CD4-positive, alpha-beta T cell treated with Interleukin-12 subunit alpha and Interleukin-12 subunit beta, for 1 hour (primary cell): ENCODE measurements at regions not wholly inside any gene's neighbourhood (a gene's known extent, or its start where the extent isn't known, plus 50 kb on each side); places are given as distances from the start of the nearest gene placed in this dataset.
"Not testable (repeated sequence)": the region's sequence is repeated elsewhere in the genome, so short reads cannot be mapped to it uniquely, and the experiment has no call there.

Experiments used
- DNase-seq: peaks from one replicate; pipeline ENCODE4 v3.0.0-alpha.2; 2020

DNA sequence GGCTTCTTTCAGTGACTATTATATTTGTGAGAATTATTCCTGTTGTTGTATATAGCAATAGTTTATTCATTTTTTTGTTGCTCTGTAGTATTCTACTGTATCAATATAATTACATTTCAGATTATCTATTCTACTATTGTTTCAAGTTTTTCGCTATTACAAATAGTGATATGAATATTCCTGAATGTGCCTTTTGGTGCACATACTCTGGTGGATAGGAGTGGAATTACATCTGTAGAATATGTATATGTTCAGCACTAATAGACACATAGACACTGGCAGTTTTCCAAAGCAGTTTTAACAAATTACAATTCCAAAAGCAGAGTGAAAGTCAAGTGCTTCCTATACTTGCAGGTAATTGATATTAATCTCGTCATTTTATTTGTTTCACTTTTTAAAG lies 696.2 kb upstream of the PRMT6 start:
- no peak for DNase-seq

DNA sequence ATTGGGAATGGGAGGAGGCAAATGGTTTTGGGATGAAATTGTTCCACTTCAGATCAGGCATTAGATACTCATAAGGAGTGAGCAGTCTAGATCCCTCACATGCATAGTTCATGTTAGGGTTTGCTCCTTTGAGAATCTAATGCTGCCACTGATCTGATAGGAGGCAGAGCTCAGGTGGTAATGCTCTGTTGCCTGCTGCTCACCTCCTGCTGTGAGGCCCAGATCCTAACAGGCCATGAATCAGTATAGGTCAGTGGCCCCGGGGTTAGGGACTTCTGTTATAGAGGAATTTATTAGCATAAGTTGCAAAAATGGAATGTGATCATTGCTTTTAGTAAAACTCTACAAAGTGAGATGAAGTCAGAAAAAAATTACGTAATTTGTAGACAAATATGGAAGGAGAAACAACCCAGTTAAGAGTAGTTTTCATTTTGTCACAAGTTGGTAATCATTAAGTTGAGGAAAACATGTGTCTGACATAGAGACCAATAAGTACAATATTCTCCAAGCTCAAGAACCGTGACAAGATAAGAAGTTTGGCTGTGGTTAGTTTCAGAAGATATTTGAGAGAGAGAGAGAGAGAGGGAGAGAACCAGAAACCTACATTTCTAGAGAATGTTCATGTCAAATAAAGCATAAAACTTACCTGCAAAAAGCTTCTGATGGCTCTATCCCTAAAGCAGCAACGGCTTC lies 689.7 kb upstream of the PRMT6 start:
- no peak for DNase-seq

DNA sequence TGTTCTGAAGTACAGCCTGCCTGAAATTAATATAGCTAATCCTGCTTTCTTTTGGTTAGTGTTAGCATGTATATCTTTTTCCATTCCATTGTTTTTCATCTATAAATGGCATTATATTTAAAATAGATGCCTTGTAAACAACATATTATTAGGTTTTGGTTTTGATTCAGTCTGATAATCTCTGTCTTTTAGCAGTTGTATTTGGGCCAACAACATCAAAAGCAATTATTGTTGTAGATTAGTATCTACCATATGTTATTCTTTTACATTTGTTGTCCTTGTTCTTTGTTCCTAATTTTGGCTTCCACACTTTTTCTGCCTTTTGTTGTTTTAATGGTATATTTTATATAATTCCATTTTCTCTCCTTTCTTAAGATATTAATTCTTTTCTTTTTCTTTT lies 678.2 kb upstream of the PRMT6 start:
- no peak for DNase-seq

DNA sequence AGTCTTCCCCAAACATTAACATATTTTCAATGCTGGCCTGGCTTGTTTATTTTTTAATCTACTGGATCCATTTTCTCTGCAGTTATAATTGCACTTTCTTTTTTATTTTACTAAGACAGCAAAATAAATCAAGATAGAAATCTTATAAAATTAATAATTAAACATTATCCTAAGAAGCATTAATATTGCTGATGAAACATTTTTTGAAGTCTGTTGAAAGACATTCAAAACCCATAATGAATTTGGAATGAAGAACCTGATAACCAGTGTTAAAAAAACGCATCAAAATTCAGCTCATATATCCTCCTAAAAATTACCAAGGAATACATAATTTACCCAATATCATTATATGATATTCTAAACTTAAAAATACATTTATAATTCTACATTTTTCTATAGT lies 675.7 kb upstream of the PRMT6 start:
- no peak for DNase-seq

DNA sequence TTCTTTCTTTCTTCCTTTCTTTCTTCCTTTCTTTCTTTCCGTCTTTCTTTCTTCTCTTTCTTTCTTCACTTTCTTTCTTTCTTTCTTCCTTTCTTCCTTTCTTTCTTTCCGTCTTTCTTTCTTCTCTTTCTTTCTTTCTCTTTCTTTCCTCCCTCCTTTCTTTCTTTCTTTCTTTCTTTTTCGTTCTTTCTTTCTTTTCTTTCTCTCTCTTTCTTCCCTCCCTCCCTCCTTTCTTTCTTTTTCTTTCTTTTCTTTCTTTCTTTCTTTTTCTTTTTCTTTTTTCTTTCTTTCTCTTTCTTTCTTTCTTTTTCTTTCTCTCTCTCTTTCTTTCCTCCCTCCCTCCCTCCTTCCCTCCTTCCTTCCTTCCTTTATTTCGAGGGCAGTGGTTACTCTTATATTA lies 667.3 kb upstream of the PRMT6 start:
- DNase-seq, result not testable (repeated sequence)

DNA sequence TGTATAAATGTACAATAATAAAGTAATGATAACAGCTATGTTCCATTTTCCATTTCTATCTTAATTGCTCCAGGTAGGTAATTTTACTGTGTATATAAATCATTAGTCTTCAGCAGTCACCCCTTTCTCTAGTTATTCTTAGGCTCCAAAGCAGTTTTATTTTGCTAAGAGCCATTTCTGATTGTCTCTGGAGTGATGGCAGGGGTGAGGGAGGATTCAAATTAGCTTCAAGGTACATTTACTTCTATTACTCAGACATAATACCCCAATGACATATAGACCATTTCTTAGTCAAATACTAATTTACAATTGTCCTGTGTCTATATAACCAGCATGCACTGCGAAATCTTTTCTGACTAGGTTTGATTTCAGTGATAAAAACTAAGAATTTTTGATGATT lies 663.4 kb upstream of the PRMT6 start:
- no peak for DNase-seq

DNA sequence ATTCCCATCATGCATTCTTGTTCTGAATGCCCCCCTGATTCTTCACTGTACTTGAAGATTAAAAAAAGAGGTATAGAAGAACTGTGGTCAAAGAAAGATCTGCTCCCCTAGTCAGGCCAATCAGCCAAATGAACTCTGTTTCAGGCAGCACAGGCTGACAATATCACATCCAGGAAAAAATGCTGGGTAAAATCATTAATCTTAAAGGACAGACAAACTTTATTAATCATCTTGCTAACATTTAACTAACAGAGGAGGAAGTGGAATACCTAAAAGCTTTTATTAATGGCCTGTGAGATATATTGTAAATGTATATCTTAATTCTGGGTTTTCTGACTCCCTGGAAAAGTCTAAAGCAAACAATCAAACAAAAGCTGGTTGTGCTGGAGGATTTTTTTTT lies 660.5 kb upstream of the PRMT6 start:
- no peak for DNase-seq

DNA sequence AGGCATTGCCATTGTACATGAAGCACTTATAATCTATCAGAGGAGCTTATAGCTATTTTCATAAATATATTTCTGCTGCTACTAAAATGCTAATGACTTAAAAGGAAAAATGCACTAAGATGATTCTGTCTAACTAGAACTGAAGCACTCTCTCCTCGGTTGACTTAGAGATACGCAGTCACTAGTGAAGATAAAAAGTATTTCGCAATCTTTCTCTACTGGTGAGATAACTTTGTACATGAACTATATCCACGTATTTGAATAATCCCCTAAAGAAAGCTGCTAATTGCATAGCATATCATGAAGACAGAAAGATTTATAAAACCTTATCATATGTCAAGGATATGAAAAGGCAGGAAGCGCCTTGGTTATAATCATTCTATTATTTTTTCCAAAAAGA lies 658.1 kb upstream of the PRMT6 start:
- no peak for DNase-seq

DNA sequence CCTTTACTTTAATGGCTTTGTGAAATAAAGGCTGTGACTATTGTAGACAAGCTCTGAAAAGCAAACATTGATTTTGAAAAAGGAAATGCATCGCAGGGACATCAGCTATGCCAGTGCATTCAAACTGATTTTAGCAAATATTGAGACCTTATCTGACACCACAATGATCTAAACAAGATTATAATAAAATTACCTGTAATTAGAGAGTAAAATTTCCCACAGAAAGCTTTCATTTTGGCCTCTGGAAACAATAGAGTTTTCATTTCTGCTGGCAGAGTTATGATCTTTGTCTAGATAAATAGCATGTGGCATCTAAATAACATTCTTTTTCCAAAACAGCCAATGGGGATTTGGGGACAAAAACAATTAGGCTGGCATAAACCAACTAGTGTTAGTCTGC lies 650.4 kb upstream of the PRMT6 start:
- no peak for DNase-seq

DNA sequence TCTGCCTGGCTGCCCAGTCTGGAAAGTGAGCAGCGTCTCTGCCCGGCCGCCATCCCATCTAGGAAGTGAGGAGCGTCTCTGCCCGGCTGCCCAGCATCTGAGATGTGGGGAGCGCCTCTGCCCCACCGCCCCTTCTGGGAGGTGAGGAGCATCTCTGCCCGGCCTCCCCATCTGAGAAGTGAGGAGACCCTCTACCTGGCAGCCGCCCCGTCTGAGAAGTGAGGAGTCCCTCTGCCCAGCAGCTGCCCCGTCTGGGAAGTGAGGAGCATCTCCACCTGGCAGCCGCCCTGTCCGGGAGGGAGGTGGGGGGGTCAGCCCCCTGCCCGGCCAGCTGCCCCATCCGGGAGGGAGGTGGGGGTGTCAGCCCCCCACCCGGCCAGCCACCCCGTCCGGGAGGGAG lies 644.2 kb upstream of the PRMT6 start:
- DNase-seq, result not testable (repeated sequence)

DNA sequence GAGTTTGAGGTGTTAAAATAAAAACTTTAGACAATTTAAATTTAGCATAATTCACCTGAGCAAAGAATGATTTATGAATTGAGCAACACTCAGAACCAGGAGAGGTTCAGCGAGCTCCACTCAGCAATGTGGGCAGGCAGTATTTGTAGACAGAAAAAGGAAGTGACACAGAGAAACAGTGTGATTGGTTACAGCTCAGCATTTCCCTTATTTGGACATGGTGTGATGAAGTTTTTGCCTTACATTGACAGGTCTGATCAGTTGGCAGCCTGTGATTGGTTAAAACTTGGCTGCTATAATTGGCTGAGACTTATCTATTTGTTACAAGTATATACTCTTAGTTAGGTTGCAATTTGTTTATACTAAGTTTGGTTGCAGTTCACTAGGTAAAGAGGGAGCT lies 621.2 kb upstream of the PRMT6 start:
- no peak for DNase-seq

DNA sequence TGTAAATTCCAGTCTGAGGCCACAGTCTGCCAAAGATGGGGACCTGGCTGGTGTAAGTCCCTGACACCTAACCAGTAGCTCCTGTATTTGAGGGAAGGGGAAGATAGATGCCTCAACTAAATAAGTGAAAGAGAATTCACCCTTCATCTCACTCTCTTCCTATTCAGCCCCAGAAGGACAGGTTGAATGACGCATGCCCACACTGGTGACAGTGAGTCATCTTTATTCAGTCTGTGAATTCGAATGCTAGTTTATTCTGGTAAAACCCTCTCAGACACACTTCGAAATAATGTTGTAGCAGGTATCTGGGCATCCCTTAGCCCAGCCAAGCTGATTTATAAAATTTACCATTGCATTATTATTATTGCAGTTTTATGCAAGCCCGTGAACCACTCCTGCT lies 617.0 kb upstream of the PRMT6 start:
- DNase-seq, result no peak

DNA sequence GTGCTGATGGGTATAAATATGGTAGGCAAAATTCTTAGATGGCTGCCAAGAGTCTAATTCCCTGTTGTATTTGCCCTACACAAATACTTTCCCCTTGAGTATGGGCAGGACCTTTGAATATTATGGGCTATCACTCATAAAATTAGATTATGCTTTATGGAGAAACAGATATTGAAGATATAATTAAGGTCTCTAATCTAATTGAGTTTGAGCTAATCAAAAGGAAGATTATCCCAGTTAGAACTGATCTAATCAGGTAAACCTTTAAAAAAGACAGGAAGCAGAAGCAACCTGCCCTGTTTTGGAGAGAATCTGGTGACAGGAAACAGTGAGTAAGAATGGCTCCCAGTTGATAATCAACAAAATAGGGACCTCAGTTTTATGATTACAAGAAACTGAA lies 609.0 kb upstream of the PRMT6 start:
- no peak for DNase-seq

DNA sequence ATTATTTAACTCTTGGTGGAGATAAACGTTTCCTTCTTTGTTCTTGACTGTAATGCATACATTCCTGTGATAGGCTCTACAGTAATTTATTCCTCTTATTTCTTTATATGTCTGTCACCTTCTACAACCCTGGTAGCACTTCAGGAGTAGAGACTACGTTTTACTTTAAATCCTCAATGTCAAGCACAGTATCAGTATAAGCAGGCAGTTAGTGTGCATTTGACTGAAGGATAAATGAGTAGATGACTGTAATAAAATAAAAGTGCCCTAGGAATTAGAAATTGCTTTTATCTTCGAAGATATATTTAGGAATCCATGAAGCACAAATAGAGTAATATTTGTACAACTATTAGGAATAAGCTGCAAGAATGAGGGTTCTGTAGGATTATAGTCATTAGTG lies 599.6 kb upstream of the PRMT6 start:
- no peak for DNase-seq

DNA sequence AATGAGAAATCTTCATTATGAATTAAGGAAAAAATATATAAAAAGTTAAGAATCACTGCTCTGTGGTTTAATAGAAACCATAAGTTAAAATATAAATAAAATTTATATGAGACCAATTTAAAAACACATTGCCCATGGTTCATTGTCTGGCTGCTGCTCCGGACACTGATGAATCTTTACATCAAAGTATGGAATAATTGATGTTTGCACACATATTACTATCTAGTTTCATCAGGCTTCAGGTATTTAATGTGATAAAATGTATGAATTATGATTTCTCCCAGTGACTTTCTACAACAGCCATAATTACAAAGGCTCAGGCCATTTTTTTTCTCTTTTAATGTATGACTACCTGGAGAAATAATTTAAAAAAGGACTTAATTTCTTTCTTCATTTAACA lies 599.1 kb upstream of the PRMT6 start:
- DNase-seq, result no peak

DNA sequence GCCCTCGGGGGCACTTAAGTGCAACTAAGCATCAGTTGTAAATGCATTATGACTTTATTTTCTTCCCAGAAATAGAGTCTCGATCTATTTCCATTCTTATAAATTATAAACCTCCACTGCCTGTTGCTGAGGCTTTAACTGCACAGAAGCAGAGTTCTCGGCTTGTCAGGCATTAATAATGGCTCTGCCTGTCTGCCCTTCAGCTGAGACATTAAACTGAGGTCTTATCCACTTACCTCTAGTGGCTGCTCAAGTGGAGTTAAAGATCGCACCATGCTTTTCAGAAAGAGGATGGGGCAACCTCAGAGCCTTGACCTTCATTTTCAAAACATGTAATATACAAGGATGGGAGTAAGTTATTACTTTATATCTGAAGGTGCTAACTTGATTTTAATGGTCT lies 597.6 kb upstream of the PRMT6 start:
- no peak for DNase-seq

DNA sequence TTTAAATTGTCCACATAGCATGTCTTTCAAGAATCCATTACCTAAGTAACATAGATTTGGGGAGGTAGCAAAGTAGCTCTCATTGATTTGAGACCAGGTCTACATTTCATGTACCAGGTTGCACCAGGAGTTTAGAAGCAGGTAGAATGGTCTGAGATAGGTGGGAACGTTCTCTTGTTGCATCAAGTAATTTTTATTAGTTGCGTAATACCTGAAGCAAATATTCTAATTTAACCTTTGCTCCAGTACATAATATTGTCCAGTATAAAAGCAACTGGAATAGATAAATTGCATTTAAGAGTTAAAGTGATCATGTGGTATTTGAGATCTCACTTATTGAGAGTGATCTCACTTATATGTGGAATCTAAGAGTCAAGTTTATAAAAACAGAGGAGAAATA lies 597.1 kb upstream of the PRMT6 start:
- no peak for DNase-seq

DNA sequence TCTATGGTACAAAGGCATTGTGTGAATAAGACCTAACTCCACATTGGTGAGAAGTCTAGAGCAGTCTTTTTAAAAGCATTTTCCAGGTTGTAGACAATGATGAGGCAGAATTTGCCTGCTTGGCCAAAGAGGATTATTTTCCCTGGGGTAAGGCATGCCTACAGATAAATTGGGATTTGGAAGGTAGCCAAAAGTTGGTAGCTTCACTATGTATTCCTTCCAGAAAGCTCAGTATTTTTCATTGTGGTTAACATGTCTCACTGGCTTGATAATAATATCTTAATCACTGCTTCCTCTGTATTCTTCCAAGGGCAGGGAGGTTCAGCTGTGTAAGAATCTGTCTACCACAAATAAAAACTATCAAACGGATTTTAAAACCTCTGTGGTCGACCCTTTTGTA lies 590.8 kb upstream of the PRMT6 start:
- DNase-seq, result no peak

DNA sequence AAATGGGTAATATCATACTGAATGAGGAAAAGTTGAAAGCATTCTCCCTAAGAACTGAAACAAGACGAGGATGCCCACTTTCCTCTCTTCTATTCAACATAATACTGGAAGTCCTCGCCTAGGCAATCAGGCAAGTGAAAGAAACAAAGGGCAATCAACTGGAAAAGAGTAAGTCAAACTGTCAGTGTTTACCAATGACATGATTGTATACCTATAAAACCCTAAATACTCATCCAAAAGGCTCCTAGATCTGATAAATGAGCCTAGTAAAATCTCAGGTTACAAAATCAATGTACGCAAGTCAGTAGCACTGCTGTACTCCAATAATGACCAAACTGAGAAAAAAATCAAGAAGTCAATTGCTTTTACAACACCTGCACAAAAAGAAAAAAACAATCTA lies 575.8 kb upstream of the PRMT6 start:
- no peak for DNase-seq

DNA sequence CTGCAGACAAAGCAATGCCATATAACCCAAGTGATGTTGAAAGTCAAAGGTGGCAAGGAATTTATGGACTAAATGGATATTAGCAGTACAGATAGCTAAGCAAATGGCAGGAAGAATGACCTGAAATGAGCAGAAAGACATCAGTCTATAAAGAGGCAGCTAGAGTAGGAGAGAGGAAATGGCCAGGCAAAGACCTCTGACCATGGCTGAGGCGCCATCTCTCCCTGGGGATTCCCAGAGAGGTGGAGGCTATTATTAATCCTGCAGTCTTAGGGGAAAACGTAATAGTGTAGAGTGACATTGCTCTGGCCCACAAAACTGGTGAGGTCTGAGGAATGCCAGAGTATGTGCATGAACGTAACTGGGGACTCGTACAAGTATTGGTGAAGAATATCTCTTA lies 563.6 kb upstream of the PRMT6 start:
- DNase-seq, result no peak

DNA sequence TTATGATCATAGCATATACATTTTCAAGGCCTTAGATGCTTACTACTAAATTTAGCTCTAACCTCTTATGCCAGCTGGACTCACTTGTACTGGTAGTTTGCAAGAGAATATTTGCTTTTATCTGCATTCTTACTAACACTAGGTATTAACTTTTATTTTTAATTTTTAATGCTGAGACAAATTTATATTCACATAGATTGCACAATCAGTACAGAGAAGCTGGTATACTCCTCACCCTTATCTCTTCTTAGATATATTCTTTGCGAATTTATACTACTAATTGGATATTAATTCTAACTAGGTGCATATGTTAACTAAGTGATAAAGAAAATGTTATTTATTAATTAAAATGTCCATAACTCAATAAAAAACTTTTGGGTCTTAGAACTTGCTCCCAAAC lies 561.8 kb upstream of the PRMT6 start:
- DNase-seq, result no peak

DNA sequence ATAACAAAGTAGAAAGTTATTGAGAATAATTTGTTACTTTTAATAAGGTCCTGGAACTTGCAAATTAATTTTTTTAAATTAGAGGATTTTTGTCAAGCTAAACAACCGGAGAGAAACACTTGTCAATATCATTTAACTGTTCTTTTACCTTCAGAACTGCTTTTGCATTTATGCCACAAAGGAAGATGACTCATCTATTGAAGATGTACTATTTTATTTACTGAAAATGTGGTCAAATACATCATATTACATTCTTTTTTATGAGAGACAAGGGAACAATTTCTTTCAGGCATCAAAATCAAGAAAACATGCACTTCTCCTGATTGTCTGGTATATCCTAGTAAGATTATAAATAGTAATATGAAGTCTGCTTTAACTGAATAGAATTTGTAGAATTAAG lies 558.2 kb upstream of the PRMT6 start:
- no peak for DNase-seq

DNA sequence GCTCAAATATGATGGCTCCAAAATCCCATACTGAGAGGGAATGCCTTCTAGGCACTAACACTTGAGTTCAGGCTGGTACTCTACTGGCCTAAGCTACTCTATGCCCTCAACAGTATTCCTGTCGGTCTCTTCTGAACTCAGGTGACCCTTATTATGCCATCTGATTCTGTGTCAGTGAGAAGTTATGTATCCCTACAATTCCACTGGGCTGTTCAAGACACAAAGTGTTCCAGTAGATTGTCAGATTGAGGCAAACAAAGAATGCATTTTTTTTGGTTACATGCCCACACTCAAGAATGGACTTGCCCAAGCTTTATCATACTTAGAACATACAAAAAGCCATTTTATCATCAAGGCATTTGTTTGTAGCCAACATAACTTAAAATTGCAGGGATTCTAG lies 553.8 kb upstream of the PRMT6 start:
- DNase-seq, result no peak

DNA sequence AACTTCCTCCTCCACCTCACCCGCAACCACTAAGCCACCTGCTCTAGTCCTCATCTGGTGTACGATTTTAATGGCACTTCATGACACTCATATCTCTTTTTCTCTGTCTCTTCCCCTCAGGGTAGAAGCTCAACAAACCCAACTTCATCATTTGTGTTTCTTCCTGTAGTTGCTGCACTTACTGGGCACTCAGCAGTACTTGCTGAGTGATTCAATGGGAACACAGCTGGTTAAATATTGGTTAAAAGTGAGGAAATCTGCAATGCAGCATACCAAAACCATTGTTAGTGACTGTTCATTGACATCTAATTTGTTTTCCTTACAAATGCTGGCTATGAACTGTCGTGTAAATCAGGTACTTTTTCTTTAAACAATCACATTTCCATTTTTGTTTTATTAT lies 541.1 kb upstream of the PRMT6 start:
- DNase-seq, result no peak

DNA sequence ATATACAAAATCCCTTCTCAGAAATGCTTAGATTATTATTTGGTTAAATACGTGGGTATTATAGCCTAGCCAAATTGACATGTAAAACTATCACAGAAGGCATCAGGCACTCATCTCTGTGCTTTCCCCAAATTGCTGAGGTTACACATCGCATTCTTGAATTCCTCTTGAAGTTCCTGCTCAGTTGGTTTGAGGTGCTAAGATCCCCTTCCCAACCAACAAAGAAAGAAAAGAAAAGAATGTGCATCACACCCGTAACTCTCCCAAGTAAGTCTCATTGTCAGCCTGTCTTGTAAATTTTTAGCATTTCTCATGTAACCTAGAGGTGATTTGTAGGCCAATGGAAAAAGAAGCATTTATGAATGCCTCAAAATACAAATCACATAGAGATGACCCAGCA lies 539.2 kb upstream of the PRMT6 start:
- no peak for DNase-seq

DNA sequence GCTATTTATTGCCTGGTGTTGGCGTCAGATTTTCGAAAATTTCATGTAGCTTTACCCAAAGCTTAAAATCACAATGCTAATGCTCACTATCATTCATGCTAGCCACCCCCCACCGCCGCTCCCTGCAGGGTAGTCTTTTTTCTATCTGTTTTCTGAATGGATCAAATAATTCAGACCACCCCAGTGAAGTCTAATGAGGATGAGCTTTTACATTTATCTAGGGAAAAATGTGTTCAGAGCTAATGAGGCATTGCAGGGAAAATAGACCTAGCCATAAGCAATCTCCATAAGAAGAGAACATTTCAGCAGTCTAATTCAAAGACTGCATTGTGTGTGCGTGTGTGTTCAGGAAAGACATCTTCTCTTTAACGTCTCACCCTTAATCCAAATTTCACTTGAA lies 533.0 kb upstream of the PRMT6 start:
- DNase-seq, result no peak
